Astrocyte of the hippocampus (primary cell): ENCODE measurements at regions not wholly inside any gene's neighbourhood (a gene's known extent, or its start where the extent isn't known, plus 50 kb on each side); places are given as distances from the start of the nearest gene placed in this dataset.
A peak's percentile ranks its signal among the peaks of the same experiment; 100 is the strongest.

Experiments
- DNase-seq: peaks from one replicate; pipeline ENCODE4 v3.0.0; 2011; ENCODE audit warnings: low read depth, low spot score

GRCh38 chr21:27400045-27400444, 433.2 kb upstream of the ADAMTS5 start:
- no peak for DNase-seq

DNA sequence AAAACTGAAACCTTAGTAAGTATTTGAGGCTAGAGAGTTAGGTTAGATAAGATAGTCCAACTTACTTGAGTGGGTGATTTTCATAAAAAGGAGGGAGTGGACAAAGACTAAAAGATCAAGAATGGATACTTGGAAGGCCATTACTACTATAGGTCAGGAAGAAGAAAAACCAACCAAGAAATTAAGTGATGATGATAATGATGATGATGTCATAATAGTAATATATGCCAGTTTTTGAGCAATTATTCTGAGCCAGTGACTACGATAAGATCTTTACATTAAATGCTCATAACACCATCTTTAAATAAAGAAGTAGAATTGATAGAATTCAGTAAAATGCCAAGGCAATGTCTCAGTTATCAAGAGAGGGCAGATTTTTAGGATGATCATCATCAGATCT, 430.7 kb upstream of the ADAMTS5 start:
- DNase-seq, result no peak

GRCh38 chr21:27393726-27394125, 426.8 kb upstream of the ADAMTS5 start:
- no peak for DNase-seq

DNA sequence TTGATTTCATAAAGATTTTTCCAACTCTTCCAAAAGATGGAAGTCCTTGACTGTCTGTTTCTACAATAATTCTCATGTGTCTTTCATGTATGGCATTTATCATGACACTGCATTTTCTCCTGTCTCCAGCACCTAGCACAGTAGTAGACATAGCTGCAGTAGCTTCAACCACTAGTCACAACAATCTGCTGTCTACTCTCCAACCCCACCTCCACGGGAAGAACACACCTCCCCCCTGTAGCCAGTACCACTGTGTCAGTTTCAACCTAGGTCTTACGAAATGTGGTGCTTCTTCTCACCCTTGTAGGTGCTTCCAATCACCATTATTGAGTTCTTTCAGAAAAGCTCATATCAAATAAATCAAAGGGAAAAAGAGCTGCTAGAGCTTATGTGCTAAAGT, 425.1 kb upstream of the ADAMTS5 start:
- DNase-seq, result no peak

- no peak for DNase-seq
Observed at GRCh38 chr21:27390384-27390783, 423.5 kb upstream of the ADAMTS5 start.

- no peak for DNase-seq
Observed at GRCh38 chr21:27388825-27389224, 421.9 kb upstream of the ADAMTS5 start.

GRCh38 chr21:27382404-27382803, 415.5 kb upstream of the ADAMTS5 start:
- DNase-seq, result no peak

- DNase-seq, result no peak
Observed at GRCh38 chr21:27380303-27380702, 413.4 kb upstream of the ADAMTS5 start.

GRCh38 chr21:27379354-27379753, 412.5 kb upstream of the ADAMTS5 start:
- DNase-seq, result no peak

DNA sequence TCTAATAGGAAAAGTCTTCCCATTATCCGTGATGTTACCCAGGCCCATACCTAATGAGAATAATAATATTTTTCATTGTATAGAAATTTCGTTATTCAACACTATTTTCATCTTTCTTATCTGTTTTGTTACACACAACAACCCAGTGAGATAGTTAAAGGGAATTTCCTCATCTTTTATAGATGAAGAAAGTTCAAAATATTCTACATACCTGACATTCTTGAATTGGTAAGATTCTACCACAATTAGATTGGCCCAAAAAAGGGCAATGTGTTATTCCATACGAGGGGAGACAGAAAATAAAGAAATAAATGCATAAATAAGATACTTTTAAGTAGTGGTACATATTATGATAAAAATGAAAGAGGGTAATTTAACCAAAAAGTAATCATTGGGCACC, 405.5 kb upstream of the ADAMTS5 start:
- DNase-seq, result peak; percentile 2

DNA sequence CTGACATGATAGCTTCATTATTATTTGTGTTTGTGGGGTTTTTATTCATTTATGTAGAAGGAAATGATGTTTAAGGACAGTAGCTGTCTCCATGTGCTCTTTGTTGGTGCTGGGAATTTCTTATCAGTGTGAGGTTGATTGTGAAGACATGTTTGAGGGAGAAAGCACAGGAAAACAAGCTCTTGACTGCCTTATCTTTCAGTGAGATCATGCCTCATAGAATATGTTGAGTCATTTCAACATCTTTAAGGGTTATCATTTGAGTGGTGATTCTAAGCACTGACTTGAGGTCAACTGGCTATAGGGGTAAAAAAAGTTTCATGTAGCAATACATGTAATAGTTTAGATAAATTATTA, 405.1 kb upstream of the ADAMTS5 start:
- peak; percentile 4 for DNase-seq

DNA sequence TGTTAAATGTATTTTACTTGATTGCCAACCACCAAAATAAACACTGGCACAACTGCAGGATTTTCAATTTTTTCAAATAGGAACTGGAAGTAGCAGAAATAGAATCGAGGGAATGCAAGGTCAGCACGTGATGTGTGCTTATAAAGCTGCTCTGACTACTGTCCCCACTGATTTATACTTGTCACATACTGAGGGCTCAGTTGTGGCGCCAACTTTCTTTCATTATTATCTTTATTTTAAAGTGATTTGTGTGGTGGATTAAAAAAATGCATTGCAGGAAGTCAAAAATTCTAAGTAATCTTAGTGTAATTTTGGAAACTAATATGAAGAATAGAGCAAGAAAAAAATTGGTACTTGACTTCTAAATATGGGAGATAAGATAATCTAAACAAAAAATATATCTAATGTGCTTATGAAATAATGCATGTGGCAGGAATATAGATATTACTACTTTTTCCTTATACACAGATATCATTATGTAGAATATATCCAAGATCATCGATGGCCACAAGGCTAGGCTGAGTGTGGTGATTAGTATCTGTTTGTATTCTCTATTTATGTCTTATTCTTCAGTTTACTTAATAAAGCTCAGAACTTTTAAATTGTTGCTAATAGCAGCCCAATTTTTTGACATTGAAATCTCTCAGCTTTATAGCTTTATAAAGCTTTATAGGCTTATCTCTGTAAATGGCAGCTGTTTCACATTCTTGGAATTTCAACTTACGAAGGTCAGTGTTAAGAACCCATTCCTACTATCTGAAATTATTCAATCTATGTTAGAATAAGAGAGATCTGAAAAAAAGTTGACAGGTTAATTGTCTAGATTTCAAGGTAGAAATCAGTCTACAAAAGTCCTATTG, 404.5 kb upstream of the ADAMTS5 start:
- peak; percentile 4 for DNase-seq

DNA sequence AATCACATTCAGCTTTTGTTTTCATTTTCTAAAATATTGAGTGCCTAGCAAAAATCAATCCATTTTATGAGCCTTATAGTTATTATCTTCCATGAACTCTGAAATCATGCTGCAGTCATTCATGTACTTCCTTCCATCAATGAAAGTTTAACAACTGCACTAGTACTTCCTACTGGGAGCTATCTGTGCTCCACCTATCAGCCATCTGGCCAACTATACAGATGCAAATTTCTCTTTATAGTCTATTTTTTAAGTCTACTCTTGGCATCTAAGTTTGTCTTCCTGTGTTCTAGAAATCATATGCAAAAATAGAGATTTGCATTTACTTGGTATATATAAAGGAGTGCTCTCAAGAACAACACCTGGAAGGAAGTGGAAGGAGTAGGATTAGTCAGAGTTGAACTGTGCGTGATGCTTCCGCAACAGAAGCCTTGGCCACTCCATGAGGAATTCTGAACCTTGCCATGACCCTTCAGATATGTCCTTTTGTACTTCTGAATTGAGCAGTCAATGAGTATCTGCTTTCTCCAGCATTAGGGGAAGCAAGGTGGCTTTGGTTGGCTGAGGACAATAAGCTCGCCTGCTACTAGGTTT, 403.2 kb upstream of the ADAMTS5 start:
- no peak for DNase-seq

GRCh38 chr21:27369234-27369633, 402.3 kb upstream of the ADAMTS5 start:
- DNase-seq, result no peak

DNA sequence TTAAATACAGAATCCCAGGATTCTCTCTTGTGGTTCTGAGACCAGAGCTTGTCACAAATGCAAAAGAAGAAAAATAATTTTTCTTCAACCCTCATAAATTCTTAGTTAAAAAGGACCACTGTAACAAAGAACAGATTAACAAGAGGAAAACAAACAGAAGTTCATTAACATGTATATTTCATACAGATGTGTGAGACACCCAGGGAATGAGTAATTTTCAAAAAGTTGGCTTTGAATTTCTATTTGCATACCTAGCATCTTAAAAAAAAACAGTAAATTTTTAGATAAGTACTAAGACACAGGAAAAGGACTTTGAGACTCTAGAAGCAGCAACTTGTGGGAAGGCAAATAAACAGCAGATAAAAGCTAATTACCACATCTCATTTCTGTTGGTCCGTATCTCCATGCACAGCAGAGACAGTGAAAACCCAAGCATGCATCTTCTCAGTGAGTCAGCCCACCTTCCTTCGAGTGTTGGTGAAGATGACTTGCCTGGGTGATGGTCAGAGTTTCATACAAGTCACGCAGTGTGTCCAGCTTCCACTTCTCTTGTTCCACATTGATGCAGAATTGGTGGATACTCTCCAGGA, 399.9 kb upstream of the ADAMTS5 start:
- DNase-seq, result no peak

DNA sequence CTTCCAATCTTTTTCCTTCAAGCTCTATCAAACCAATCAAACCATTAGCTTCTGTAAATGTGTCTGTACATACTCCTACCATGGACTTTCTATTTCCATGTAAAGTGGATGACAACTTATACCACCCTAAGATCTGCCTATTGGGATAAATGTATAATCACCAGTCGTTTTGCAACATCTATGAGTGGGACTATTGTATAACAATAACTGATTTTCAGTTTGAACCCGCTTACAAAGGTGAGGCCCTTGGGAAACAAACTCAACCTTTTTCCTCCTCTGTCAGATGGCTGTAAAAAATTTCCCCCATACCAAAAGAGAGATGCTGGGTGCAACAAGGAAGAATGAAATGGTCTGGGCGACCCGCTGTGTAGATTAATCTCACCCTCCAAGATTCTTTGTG, 399.1 kb upstream of the ADAMTS5 start:
- DNase-seq, result no peak

- DNase-seq, result peak; percentile 4
Observed at GRCh38 chr21:27365394-27365793, 398.5 kb upstream of the ADAMTS5 start.

DNA sequence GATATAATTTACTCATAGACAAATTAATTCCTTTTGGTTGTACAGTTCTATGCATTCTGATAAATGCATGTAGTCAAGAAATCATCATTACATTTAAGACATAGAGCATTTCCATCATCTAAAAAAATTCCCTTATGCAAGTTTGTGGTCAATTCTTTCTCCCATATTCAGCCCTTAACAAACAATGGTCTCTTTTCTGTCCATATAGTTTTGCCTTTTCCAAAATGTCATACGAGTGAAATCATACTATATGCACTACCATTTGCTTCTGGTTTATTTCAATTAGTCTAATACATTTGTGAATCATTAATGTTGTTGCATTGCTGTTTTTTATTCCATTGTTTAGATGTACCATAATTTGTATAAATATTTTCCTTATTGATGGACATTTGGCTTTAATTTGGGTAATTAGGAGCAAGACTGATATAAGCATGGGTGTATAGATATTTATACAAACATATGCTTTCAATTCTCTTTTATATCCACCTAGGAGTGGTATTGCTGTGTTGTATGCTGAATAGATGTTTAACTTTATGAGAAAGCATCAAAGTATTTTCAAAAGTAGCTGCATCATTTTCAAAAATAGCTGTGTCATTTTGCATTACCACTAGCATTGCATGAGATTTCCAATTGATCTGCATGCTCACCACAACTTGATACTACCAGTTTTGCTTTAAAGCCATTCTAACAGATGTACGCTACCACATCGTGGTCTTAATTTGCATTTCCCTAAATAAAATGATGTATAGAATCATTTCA, 397.0 kb upstream of the ADAMTS5 start:
- no peak for DNase-seq

GRCh38 chr21:27362249-27362648, 395.4 kb upstream of the ADAMTS5 start:
- no peak for DNase-seq

- no peak for DNase-seq
Observed at GRCh38 chr21:27359141-27359540, 392.3 kb upstream of the ADAMTS5 start.

- no peak for DNase-seq
Observed at GRCh38 chr21:27352885-27353284, 386.0 kb upstream of the ADAMTS5 start.

DNA sequence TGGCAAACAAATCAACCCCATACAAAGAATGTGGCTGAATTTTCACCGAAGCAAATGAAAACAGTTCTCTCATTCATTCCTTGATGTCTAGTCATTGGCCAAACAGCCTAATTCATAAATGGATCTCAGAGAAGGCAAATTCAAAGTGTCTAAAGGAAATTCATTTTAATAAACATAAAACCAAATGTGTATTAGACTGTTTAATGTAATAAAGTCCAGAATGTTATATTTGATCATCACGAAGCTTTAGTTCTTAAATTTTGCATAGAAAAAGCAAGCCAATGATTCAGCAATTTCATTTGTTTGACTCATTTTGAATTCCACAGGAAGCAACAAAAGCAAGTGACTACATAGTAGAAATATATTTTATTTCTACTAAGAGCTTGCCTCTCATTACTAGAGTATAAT, 379.2 kb upstream of the ADAMTS5 start:
- peak; percentile 23 for DNase-seq
